NCI-H1092 (cell line): ENCODE measurements at regions not wholly inside any gene's neighbourhood (a gene's known extent, or its start where the extent isn't known, plus 50 kb on each side); places are given as distances from the start of the nearest gene placed in this dataset.

ENCODE experiments used
- DNase-seq: peaks from one replicate; lab custom pipeline; 2025; lab: John Stamatoyannopoulos, UW

DNA sequence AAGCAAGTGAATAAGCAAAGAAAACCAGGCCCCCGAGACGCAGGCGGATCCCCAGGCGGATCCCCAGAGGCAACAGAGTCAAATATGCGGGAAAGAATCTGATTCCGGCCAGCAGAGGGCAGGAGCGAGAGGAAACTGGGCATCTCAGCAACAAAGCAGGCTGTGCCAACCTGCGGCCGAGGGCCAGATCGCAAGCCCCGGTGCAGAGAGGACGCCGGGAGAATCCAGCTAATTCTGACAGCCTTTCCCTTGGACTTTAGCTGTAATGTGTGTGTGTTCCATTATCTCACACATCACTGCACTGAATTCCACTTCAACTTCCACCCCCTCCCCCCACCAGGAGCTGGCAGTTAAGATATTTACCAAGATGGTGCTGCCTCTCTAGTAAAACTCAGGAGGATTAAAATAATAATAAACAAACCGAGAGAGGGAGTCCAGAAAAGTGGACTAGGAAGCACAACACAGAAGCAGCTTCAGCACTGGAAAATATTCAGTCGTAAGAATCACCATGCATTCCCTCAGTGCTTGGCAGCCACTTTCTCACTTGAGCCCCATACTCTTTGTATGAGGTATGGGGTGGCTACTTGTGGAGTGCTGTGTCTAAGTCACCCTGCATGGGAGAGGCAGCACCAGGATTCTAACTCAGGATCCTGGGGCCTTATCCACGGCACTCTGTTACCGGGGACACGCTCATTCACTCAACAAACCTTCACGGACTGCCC is 66.2 kb upstream of the SNX9 start:
- DNase-seq: peak; percentile 79

- DNase-seq: no peak
These were observed 65.3 kb upstream of the SNX9 start for GRCh38 chr6:157757430-157758403.

DNA sequence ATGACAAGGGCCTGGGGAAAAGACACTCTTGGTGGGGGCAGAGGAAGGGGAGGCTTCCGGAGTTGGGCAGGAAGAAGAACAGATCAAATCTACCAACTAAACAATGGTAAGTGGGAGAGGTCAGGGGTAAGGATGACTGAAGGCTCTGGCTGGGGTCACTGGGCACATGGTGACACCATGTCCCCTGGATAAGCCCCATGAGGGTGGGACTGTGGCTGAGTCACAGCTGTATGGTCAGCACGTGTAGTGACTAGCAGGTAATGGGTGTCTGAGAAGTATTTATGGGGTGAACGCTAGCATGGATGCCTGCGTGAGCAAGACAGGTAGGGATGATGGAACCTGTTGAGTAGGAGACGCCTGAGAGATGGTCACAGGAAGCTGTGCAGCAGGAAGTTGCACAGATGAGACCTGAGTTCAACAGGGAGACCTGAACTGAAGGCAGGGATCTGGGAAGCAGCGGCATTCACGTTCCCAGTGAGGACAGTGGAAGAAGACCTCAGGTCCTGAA is 64.5 kb upstream of the SNX9 start:
- DNase-seq: no peak

DNA sequence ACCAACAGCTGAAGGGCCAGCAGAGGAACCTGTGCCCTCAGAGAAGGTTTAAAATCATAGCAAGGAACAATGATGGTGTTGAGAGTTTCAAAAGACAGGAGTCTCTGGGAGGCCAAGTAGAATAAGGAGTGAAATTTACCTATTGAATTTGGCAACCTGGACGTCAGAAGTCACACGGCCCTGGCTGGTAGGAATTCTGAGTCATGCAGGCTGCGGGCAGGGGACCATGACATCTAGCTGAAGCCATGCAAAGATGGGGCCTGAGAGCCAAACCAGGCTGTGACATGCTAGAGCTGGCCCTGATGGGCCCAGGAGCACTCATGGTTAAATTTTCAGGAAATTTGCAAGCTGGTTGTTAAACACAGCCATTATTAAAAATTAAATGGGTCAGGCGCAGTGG is 64.0 kb upstream of the SNX9 start:
- no peak for DNase-seq

DNA sequence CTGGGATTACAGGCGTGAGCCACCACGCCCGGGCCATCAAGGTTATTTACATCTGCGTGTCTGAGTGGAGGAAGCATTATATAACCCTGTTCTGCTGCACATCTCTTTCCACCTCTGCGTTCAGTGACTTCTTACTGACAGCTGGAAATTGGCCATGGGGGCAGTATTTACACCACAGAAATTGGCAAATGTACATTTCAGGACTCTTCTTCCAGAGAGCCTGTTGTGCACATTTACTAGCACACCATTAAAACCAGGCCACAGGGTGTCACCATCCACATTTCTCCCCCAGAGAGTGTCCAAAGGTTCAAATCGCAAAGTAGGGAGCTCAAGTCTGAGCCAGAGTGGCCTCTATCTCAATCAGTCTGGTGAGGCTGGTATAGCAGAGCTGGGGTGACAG is 62.9 kb upstream of the SNX9 start:
- DNase-seq: no peak

GRCh38 chr6:157760589-157761330 is 62.3 kb upstream of the SNX9 start:
- no peak for DNase-seq

- DNase-seq: no peak
These were observed 61.6 kb upstream of the SNX9 start for GRCh38 chr6:157761331-157761921.

- no peak for DNase-seq
These were observed 61.1 kb upstream of the SNX9 start for GRCh38 chr6:157761926-157762325.

- DNase-seq: no peak
These were observed 60.4 kb upstream of the SNX9 start for GRCh38 chr6:157762636-157763035.

DNA sequence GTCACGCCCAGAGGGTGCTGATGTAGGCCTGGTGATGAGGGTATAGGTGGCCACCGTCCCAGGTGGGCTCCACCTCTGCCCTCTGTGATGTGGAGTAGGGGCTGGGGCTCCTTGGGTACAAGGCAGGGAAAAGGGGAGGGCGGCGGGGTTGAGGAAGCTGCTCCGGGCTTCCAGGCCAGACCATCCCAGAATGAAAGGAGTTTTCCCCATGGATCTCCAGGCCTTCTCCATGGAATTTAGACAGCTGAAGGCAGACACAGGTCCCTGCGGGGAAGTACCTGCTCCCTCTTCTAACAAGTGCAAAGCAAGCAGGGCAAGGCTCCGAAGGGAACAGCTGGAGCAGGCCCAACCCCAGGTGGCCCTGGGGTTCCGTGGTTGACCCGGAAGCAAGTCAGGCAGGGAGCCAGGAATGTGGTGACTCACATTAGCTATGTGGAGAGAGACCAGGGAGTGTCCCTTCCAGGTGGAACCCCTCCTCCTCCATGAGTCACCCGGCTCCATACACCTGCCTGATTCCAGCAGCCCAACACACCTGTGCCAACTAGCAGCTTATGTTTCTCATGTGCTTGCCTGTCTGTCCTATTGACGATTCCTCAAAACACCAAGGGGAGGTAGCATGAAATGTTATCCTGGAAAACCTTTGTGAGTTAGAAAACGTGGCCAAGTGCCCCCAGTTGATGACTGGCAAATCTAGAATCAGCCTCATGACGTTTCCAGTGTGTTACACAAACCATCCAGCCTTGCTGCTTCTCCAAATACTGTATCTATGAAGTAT is 59.7 kb upstream of the SNX9 start:
- peak; percentile 20 for DNase-seq

GRCh38 chr6:157763904-157764177 is 59.2 kb upstream of the SNX9 start:
- no peak for DNase-seq

DNA sequence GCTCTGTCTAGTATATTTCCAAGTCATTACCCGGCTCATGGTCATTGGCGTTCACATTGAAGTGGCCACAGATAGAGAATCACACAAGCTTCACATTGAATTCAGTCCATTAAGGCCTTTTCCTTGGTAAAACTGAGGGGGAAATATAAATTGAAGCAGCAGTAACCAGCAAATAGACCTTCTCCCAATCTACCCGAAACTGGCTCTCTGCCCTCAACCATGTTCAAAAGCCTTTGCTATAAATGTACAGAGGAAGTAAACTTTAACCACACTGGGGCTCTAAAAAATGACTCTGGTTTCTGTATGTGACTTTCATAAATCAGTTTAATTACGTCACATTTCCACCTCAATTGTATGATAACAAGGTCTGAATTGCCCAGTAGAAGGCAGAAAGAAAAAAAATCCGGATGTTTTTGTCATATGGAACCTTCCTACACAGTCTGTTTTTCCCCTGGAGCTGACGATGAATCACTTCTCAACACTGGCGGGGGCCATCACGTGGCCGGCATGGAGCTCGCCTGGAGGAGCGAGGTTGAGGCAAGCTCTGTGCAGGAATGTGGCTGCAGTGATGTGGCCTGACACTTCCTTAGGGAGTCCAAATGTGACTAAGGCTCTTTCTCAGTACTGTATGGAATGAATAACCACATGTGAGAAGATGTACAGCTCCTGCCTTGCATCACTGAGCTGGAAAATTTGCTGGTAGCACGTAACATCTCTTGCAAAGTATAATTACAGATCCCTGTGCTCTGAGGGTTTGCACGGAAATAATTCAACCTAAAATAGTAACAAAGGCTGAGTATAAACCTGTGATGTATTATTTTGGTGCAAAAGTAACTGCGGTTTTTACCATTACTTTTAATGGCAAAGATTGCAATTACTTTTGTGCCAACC is 58.6 kb upstream of the SNX9 start:
- no peak for DNase-seq

DNA sequence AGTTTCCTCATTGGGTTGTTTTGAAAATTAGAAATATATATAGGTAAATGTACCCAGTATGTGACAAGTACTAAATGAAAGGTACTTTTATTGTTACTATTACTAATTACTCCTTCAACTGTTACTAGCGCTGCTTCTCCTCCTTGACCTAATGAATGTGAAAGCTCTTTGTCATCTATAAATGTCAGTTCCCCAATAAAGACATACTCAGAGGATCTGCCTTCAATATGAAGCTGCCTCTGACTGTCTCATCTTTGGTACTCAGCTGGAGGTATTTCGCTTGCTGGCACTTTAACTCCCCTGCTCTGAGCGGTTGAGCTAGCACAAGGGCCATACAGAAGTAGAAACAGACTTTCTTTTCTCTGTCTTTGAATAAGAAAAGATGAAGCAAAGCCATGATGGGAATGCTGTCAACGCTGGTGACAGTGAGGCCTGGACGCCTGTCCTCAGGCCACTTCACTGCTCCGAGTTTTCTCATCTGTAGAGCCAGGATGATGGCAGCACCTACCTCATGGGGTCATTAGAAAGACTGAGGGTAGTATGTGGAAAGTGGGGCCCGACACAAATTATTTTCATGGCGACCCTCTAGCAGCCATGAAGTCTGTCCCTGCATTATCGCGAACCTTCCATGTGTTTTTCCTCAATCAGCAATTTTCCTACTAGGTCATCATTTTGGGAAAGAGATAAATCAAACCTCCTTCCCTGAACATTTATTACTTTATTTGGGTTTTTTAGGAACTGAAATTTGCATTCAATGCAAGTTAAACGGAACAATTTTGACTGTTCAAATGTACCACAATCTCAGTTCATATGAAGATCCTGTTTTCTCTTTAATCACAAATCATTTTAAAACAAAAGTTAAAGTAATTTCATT is 55.9 kb upstream of the SNX9 start:
- DNase-seq: no peak

- no peak for DNase-seq
These were observed 55.3 kb upstream of the SNX9 start for GRCh38 chr6:157767775-157768156.

DNA sequence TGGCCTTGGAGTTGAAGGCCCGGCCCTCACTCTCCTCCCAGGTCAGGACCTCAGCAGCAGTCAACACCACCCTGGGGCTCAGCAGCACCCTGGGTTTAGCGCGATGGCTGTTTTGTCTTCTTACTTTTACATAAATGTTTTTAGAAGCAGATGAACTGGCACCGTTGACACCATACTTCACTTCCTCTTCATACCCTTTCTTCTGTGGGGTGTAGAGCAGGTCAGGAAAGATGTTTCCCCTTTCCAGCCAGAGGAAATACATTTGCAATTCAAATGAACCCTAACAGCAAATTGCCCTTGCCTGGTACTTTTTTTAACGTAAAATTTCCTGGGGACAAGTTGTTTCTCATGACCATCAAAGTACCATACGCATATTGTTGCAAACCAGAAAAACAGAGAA is 54.7 kb upstream of the SNX9 start:
- no peak for DNase-seq

- no peak for DNase-seq
These were observed 54.0 kb upstream of the SNX9 start for GRCh38 chr6:157768863-157769551.

- DNase-seq: no peak
These were observed 53.1 kb upstream of the SNX9 start for GRCh38 chr6:157769776-157770426.

GRCh38 chr6:157770946-157771345 is 52.1 kb upstream of the SNX9 start:
- no peak for DNase-seq
